NOMO-1 (cell line): ENCODE measurements at regions not wholly inside any gene's neighbourhood (a gene's known extent, or its start where the extent isn't known, plus 50 kb on each side); places are given as distances from the start of the nearest gene placed in this dataset.

Source experiments
- DNase-seq, 2 experiments: peaks; one replicate each; lab custom pipeline; 2025; ENCODE audit not compliant: unreplicated experiment in 2 of 2; lab: John Stamatoyannopoulos, UW

DNA sequence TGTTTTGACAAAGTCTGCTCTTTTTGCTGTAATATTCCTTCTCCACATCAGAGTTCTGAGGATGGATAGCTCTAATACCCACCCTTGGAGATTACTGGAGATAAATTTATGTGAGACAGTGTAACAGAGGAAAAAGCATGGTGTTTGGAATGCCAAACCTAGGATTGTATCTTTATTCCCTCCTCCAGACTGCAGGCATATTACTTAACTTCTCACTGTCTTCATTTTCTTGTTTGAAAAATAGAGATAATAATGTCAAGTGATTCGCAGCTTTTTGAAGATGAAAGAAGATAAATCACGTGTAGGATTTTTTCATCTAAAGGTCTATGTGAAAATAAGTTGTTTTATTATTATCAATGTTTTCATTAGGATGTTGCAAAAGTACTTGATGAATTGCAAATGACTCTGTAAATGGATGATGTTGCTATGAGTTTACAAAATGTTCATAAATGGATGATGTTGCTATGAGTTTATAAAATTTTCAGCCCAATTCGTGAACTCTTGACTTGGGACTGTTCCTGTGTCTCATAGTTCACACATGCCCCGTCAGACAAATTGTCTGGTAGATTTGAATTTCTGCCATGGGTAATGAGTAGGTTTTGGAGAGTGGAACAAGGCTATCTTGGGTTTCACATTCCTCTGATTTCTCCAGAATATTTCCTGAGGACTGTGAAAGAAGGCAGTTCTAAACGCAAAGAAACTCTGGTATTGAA, 113.1 kb upstream of the IGFBP3 start:
- no peak for DNase-seq

GRCh38 chr7:46033592-46033991, 112.5 kb upstream of the IGFBP3 start:
- DNase-seq: no peak

GRCh38 chr7:46032942-46033341, 111.9 kb upstream of the IGFBP3 start:
- DNase-seq: no peak

GRCh38 chr7:46032353-46032752, 111.3 kb upstream of the IGFBP3 start:
- DNase-seq: no peak

- DNase-seq: no peak
These were observed 108.1 kb upstream of the IGFBP3 start for GRCh38 chr7:46029111-46029704.

GRCh38 chr7:46028246-46028645, 107.2 kb upstream of the IGFBP3 start:
- DNase-seq: no peak

DNA sequence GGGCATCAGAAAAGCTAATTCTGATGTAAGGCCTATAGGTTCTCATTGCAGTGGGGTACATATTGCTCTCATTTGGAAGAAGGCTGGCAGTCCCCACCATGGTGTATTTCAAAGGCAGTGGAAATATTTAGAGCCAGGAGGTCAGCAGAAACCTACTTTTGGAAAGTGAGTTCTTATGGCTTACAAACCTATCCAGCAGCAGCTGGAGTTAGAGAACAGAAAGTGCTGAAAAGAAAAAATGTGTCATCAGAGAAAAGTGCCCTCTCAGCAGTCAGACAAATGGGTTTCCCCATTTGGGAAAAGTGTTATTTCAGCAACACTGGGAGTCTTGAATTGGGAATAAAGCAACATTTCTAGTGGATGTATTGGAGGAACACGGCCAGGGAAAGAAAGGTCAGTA, 105.7 kb upstream of the IGFBP3 start:
- DNase-seq: no peak

DNA sequence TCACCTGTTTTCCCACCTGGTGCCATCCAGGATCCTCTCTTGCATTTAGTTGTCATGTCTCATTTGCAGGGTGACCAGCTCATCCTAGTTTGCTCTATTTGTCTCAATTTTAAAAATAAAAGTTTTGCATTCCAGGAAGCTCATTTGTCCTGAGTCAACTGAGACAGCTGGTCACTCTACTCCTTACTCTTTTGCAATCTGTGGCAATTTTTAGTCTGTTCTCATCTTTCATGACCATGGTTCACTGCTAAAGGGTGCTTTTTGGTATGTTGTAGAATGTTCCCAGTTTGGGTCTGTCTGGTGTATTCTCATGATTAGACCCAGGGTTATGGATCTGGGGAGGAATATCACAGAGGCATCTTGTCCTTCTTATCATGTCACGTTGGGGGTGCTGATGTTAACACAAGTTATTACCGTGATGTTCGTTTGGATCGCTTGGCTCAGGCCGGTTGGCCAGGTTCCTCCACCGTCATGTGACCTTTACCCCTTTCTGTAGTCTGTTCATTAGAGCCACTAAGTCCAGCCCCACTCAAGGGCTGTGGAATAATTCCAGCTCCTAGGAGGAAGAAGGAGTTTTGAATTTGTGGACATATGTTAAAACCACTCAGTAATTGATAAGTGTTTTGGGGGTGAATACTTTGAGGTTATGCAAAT, 103.3 kb upstream of the IGFBP3 start:
- DNase-seq: no peak

DNA sequence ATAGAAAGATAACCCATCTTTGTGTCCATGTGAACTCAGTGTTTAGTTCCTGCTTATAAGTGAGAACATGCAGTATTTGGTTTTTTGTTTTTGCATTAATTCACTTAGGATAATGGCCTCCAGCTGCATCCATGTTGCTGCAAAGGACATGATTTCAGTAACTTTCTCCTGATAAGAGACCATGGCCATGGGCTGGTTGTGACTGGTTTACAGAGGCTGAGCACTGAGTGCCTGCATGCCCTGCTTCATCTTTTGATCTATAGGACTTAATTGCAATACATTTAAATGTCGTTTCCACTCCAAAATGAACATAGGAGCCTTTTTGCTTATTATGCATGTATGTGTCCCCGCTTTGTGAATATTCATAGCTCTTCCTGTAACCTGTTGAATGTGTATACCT, 101.3 kb upstream of the IGFBP3 start:
- no peak for DNase-seq

DNA sequence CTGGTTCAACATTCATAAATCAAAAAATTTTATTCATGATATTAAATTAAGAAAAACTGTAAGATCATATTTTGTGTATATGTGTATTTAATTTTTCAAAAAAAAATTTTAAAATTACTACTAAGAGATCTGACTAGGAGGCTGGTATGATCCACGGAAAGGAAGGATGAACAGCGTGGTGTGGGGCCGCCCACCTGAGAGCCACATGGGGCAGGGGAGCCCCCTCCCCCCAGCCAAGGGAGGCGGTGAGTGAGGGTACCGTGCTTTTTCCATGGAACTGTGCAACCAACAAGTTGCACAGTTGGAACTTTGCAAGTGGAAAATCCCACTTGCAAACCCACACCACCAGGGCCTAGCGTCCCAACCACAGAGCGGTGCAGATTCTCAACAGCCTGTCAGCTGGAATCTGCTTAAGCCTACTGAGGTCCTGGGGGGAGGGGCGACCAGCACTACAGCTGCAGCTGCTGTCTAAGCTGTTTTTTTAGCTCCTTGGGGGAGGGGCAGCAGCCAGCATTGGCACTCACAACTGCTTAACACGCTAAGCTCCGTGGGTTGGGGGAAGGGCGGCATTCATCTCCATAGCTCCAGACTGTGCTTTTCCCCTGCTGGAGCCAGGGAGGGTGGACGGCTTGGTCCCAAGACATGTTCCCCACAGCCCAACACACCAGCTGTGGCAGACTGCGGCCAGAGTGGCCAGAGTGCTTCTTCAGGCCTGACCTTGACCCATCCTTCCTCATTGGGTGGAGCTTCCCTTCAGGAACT, 94.2 kb upstream of the IGFBP3 start:
- DNase-seq: no peak

GRCh38 chr7:46011501-46011900, 90.4 kb upstream of the IGFBP3 start:
- no peak for DNase-seq

- no peak for DNase-seq
These were observed 90.0 kb upstream of the IGFBP3 start for GRCh38 chr7:46011059-46011458.

GRCh38 chr7:46009211-46009610, 88.1 kb upstream of the IGFBP3 start:
- DNase-seq: no peak

DNA sequence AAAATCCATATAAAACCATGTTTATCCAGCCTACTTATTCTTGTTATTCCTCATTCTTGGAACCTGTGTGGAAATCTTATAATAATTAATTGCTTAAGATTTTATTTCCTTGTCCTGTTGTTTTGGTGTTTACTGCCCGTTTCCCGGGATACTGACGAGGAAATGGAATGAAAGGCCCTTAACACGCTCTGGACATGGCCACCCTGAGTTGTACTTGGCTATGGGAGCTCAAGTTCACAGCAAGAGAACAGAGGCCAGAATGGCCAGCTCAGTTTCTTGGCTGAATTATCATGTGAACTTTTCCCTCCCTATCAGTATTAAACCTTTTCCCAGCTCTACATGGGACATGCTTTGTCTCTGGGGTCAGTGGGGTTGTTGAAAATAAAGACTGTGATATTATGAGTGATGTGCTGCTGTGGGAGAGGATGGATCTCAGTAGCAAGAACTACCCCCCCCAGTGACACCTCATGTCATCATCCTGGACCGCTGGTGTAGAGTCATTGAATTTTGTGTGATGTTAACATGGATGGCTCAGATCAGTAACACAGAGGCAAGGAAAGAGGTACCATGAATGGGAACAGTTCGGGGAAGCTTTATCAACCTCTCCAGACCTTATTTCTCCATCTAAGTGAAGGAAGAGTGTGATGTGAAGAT, 87.0 kb upstream of the IGFBP3 start:
- DNase-seq: no peak

GRCh38 chr7:46007194-46007593, 86.1 kb upstream of the IGFBP3 start:
- DNase-seq: no peak

GRCh38 chr7:46006723-46007122, 85.7 kb upstream of the IGFBP3 start:
- DNase-seq: no peak

DNA sequence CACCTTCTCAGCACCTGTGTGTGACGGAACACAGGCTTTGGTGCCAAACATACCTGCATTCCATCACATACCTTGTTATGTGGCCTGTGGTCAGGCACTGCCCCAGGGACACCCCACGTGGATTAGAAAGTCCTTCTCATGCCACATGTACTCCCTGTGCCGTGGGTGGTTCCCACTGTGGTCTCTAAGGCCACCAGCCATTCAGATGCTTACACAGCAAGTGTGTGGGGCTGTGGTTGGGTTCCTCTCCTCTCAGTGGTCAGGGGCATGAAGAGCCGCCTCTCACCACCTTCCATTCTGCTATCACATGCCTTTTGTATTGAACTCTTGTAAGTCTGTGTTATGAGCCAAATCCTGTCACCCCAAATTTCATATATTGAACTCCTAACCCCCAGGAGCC, 85.1 kb upstream of the IGFBP3 start:
- no peak for DNase-seq

GRCh38 chr7:46004965-46005364, 83.9 kb upstream of the IGFBP3 start:
- DNase-seq: no peak

- DNase-seq: peak; percentile 20 to 29
These were observed 83.1 kb upstream of the IGFBP3 start for GRCh38 chr7:46003896-46004875.

- DNase-seq: no peak
These were observed 82.1 kb upstream of the IGFBP3 start for GRCh38 chr7:46003161-46003560.
